Type B pancreatic cell (in vitro differentiated cells): ENCODE measurements at regions not wholly inside any gene's neighbourhood (a gene's known extent, or its start where the extent isn't known, plus 50 kb on each side); places are given as distances from the start of the nearest gene placed in this dataset.
"Not testable (repeated sequence)": the region's sequence is repeated elsewhere in the genome, so short reads cannot be mapped to it uniquely, and the experiment has no call there.

Source experiments
- DNase-seq: peaks from one replicate; pipeline ENCODE4 v3.0.0; 2021; ENCODE audit warnings: mixed read lengths; ENCODE audit not compliant: unreplicated experiment; ENCODE audit errors: extremely low spot score
- H3K27ac Mint-ChIP-seq: 2 replicates; pipeline ENCODE4 v1.8.0; 2021; ENCODE audit warnings: mild to moderate bottlenecking, mixed read lengths
- H3K27me3 Mint-ChIP-seq: 2 replicates; pipeline ENCODE4 v1.8.0; 2021; ENCODE audit warnings: mixed read lengths
- H3K36me3 Mint-ChIP-seq: 2 replicates; pipeline ENCODE4 v1.8.0; 2021; ENCODE audit warnings: mixed read lengths
- H3K4me1 Mint-ChIP-seq: one replicate; pipeline ENCODE4 v1.8.0; 2021; ENCODE audit warnings: mixed read lengths; ENCODE audit not compliant: unreplicated experiment
- H3K4me3 Mint-ChIP-seq: 2 replicates; pipeline ENCODE4 v1.8.0; 2021; ENCODE audit warnings: mild to moderate bottlenecking, mixed read lengths
- H3K9me3 Mint-ChIP-seq: 2 replicates; pipeline ENCODE4 v1.8.0; 2021; ENCODE audit warnings: mixed read lengths
- CTCF ChIP-seq: fragments of 200-600 bp; sonication (generic); conservative IDR thresholded peaks from 2 replicates; pipeline ENCODE4 v1.5.0; 2021; ENCODE audit warnings: antibody characterized with exemption, mild to moderate bottlenecking

DNA sequence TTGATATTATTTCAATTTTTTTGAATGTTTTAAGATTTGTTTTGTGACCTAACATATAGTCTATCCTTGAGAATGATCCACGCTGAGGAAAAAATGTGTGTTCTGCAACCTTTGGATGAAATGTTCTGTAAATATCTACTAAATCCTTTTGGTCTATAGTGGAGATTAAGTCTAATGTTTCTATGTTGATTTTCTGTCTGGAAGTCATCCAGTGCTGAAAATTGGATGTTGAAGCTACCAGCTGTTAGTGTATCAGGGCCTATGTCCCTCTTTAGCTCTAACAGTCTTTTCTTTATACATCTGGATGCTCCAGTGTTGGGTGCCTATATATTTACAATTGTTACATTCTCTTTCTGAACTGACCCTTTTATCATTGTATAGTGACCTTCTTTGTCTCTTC lies 422.3 kb downstream of the TMEM232 start:
- no peak for DNase-seq
- H3K4me1 Mint-ChIP-seq = no peaks in the 10 kb centered on the region

GRCh38 chr5:110306650-110307049 lies 419.8 kb downstream of the TMEM232 start:
- Mint-ChIP-seq H3K4me3 (no peak overlapping the region), H3K27me3 (no peaks in the 10 kb centered on the region), H3K9me3 (peaks cover 5% of the 10 kb centered on the region), H3K4me1 (no peaks in the 10 kb centered on the region), H3K27ac (no peak overlapping the region), H3K36me3 (no peaks in the 10 kb centered on the region)
- no peak for DNase-seq
- no peak for TF ChIP-seq CTCF

More for the DNA sequence above, 422.3 kb downstream of the TMEM232 start:
- peaks cover 5% of the 10 kb centered on the region for H3K9me3 Mint-ChIP-seq
- no peak overlapping the region for H3K27ac Mint-ChIP-seq
- H3K36me3 Mint-ChIP-seq = no peaks in the 10 kb centered on the region
- H3K27me3 Mint-ChIP-seq = no peaks in the 10 kb centered on the region
- no peak overlapping the region for H3K4me3 Mint-ChIP-seq
- TF ChIP-seq CTCF = no peak

- Mint-ChIP-seq H3K4me3 (no peak overlapping the region), H3K27ac (no peak overlapping the region), H3K36me3 (peaks cover 4% of the 10 kb centered on the region), H3K4me1 (no peaks in the 10 kb centered on the region), H3K27me3 (no peaks in the 10 kb centered on the region), H3K9me3 (peaks cover 11% of the 10 kb centered on the region)
- DNase-seq = no peak
- TF ChIP-seq CTCF = no peak
Measured at GRCh38 chr5:110309222-110309621, 417.2 kb downstream of the TMEM232 start.

DNA sequence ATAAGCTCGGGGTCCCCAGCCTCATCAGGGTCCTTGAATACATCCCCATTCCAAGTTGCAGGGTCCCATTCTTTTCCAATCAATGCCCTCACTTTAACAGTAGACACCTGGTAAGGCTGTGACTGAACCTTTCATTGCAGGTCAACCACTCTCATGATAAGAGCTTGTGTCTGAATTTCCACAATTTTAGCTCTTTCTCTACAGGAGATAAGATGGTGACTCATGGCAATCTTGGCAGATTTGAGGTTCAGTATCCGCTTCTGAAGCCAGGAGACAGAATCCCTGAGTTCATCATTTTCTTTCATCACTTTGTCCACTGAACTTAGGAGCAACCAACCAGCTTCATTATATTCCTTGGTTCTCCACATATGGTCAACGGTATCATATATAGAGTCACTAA lies 409.9 kb downstream of the TMEM232 start:
- not testable (repeated sequence) for H3K4me1 Mint-ChIP-seq, DNase-seq, H3K36me3 Mint-ChIP-seq, H3K27ac Mint-ChIP-seq, H3K27me3 Mint-ChIP-seq, H3K4me3 Mint-ChIP-seq, H3K9me3 Mint-ChIP-seq

- no peak for TF ChIP-seq CTCF
- Mint-ChIP-seq H3K36me3 (no peaks in the 10 kb centered on the region), H3K27me3 (no peaks in the 10 kb centered on the region), H3K4me3 (no peak overlapping the region), H3K27ac (no peak overlapping the region), H3K9me3 (no peaks in the 10 kb centered on the region), H3K4me1 (no peaks in the 10 kb centered on the region)
- no peak for DNase-seq
Measured at GRCh38 chr5:110321117-110321516, 405.4 kb downstream of the TMEM232 start.

GRCh38 chr5:110323357-110323756 lies 403.1 kb downstream of the TMEM232 start:
- no peak for DNase-seq
- Mint-ChIP-seq H3K9me3 (no peaks in the 10 kb centered on the region), H3K27me3 (no peaks in the 10 kb centered on the region), H3K27ac (no peak overlapping the region), H3K4me3 (no peak overlapping the region), H3K4me1 (no peaks in the 10 kb centered on the region), H3K36me3 (no peaks in the 10 kb centered on the region)
- TF ChIP-seq CTCF = no peak
